ENCODE measurements at regions not wholly inside any gene's neighbourhood (a gene's known extent, or its start where the extent isn't known, plus 50 kb on each side); places are given as distances from the start of the nearest gene placed in this dataset.

DNA sequence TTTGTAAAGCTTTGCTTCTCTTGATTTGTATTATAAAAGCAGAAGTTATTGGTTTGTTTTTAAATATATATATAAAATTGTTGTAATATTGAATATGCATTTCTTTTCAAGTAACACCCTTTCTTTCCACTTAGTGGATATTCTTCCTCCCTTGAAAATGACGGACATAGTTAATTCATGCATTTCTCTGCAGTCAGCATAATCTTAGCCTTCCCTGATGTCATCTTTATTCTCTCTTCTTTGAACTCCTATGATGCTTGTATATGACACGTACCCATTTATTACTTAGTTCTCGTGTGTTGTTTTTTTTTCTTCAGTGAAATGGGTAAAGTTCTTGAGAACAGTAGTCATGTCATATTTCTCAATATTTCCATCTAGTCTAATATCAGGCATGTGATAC lies 191.2 kb downstream of the MDFIC start:
- Histone ChIP-seq H3K79me2 (ENCODE audit: control insufficient read depth, insufficient read depth, low read length) (no peaks in the 10 kb centered on the region), H3K27ac (ENCODE audit: control insufficient read depth, insufficient read depth) (no peak overlapping the region), H3K9me3 (replicated peaks; ENCODE audit: control insufficient read depth, insufficient read depth, low read length) (no peaks in the 10 kb centered on the region), H4K20me1 (ENCODE audit: control insufficient read depth, insufficient read depth) (no peaks in the 10 kb centered on the region), H2AFZ (ENCODE audit: control insufficient read depth, low read depth, low read length) (no peak overlapping the region), H3K36me3 (ENCODE audit: control insufficient read depth in 2 of 2, insufficient read depth in 2 of 2, low read length in 1 of 2) (no peaks in the 10 kb centered on the region), H3K9ac (ENCODE audit: control insufficient read depth, insufficient read depth, low read length) (no peak overlapping the region), H3K27me3 (replicated peaks in 1 of 2; ENCODE audit: control insufficient read depth in 2 of 2, insufficient read depth in 2 of 2, low read length in 1 of 2) (no peaks in the 10 kb centered on the region), H3K4me2 (ENCODE audit: control insufficient read depth, insufficient read depth) (no peak overlapping the region), H3K4me3 (no peak overlapping the region), H3K4me1 (ENCODE audit: control insufficient read depth, insufficient read depth, low read length) (no peaks in the 10 kb centered on the region)
- ATAC-seq (no peak), FAIRE-seq (no peak), DNase-seq (ENCODE audit: low read depth, low spot score) (no peak)
- RAD21 ChIA-PET (ENCODE audit: unreplicated experiment), result no interaction called here
- POLR2A ChIA-PET, result no interaction called here
- WGBS (ENCODE audit: insufficient coverage, insufficient replicate concordance, low lambda C conversion rate, missing lambda C conversion rate), result 66% methylated on average over 3 of the region's 3 CpGs
- in situ Hi-C loops (cut with MboI), result no loop called here
- SMC1A ChIA-PET (ENCODE audit: uncharacterized antibody, unreplicated experiment), result interaction anchor here (1.9 kb wide), 1 partner anchor 104 kb away, joined by 5 read pairs; no protein-coding TSS in a partner anchor
- no TSS peak for BruUV-seq (replicated peaks)
- intact Hi-C loops (cut with micrococcal nuclease; ENCODE audit: unreplicated experiment), result no loop called here
- CTCF ChIA-PET, result no interaction called here
- TF ChIP-seq NBN (IDR thresholded peaks at IDR 0.05), result no peak
- no peak for TF ChIP-seq E2F4 (IDR thresholded peaks at IDR 0.05; ENCODE audit: low read depth, low read length)
- no peak for TF ChIP-seq ZBTB4 (CRISPR knock-in tag; IDR thresholded peaks at IDR 0.05)
- TF ChIP-seq, protein P1, sequence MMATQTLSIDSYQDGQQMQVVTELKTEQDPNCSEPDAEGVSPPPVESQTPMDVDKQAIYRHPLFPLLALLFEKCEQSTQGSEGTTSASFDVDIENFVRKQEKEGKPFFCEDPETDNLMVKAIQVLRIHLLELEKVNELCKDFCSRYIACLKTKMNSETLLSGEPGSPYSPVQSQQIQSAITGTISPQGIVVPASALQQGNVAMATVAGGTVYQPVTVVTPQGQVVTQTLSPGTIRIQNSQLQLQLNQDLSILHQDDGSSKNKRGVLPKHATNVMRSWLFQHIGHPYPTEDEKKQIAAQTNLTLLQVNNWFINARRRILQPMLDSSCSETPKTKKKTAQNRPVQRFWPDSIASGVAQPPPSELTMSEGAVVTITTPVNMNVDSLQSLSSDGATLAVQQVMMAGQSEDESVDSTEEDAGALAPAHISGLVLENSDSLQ (IDR thresholded peaks at IDR 0.05), result no peak
- TF ChIP-seq, protein P2, sequence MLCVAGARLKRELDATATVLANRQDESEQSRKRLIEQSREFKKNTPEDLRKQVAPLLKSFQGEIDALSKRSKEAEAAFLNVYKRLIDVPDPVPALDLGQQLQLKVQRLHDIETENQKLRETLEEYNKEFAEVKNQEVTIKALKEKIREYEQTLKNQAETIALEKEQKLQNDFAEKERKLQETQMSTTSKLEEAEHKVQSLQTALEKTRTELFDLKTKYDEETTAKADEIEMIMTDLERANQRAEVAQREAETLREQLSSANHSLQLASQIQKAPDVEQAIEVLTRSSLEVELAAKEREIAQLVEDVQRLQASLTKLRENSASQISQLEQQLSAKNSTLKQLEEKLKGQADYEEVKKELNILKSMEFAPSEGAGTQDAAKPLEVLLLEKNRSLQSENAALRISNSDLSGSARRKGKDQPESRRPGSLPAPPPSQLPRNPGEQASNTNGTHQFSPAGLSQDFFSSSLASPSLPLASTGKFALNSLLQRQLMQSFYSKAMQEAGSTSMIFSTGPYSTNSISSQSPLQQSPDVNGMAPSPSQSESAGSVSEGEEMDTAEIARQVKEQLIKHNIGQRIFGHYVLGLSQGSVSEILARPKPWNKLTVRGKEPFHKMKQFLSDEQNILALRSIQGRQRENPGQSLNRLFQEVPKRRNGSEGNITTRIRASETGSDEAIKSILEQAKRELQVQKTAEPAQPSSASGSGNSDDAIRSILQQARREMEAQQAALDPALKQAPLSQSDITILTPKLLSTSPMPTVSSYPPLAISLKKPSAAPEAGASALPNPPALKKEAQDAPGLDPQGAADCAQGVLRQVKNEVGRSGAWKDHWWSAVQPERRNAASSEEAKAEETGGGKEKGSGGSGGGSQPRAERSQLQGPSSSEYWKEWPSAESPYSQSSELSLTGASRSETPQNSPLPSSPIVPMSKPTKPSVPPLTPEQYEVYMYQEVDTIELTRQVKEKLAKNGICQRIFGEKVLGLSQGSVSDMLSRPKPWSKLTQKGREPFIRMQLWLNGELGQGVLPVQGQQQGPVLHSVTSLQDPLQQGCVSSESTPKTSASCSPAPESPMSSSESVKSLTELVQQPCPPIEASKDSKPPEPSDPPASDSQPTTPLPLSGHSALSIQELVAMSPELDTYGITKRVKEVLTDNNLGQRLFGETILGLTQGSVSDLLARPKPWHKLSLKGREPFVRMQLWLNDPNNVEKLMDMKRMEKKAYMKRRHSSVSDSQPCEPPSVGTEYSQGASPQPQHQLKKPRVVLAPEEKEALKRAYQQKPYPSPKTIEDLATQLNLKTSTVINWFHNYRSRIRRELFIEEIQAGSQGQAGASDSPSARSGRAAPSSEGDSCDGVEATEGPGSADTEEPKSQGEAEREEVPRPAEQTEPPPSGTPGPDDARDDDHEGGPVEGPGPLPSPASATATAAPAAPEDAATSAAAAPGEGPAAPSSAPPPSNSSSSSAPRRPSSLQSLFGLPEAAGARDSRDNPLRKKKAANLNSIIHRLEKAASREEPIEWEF (IDR thresholded peaks at IDR 0.05; ENCODE audit: insufficient replicate concordance, low read depth, low read length), result no peak
- TF ChIP-seq JUNB (IDR thresholded peaks at IDR 0.05), result no peak
- TF ChIP-seq CBX3 (IDR thresholded peaks at IDR 0.05; ENCODE audit: borderline replicate concordance, low read depth), result no peak
- no peak for TF ChIP-seq WRNIP1 (IDR thresholded peaks at IDR 0.05; ENCODE audit: borderline replicate concordance, low read depth, low read length)
